PFSK-1 (cell line): ENCODE measurements at regions not wholly inside any gene's neighbourhood (a gene's known extent, or its start where the extent isn't known, plus 50 kb on each side); places are given as distances from the start of the nearest gene placed in this dataset.

Experiments
- FOXP2 ChIP-seq: optimal IDR thresholded peaks from 2 replicates; pipeline ENCODE3; 2011; ENCODE audit warnings: borderline replicate concordance, control low read depth, inconsistent platforms; ENCODE audit not compliant: insufficient read depth; ENCODE audit errors: extremely low read length, extremely low read depth
- POLR2AphosphoS5 ChIP-seq: IDR thresholded peaks from 2 replicates; pipeline ENCODE4 v1.6.1; 2012; ENCODE audit warnings: low read depth, mild to moderate bottlenecking, control low read depth, low read length, moderate library complexity
- REST ChIP-seq, 2 experiments: IDR thresholded peaks; 2 replicates each; pipeline versions ENCODE4 v1.6.1 to v1.8.0; 2011 to 2012; ENCODE audit warnings: low read depth in 2 of 2, low read length in 2 of 2, control low read depth in 1 of 2, inconsistent platforms in 1 of 2, mild to moderate bottlenecking in 1 of 2, moderate library complexity in 1 of 2; ENCODE audit not compliant: insufficient read depth in 1 of 2
- SIN3A ChIP-seq: IDR thresholded peaks from 2 replicates; pipeline ENCODE4 v1.6.1; 2012; ENCODE audit warnings: mild to moderate bottlenecking, low read length, moderate library complexity, borderline replicate concordance; ENCODE audit not compliant: insufficient read depth
- TAF1 ChIP-seq: IDR thresholded peaks from 2 replicates; pipeline ENCODE4 v1.6.1; 2012; ENCODE audit warnings: low read length, control low read depth, borderline replicate concordance; ENCODE audit not compliant: insufficient read depth

GRCh38 chr6:144335311-144335861 lies 50.3 kb downstream of the UTRN start:
- TF ChIP-seq REST (IDR thresholded peaks at IDR 0.05; ENCODE audit: insufficient read depth in 1 of 2, low read depth in 2 of 2, low read length in 2 of 2), result no peak

GRCh38 chr6:144335914-144336313 lies 50.8 kb downstream of the UTRN start:
- TF ChIP-seq REST (IDR thresholded peaks at IDR 0.05; ENCODE audit: insufficient read depth in 1 of 2, low read depth in 2 of 2, low read length in 2 of 2), result no peak
- no peak for TF ChIP-seq TAF1
- TF ChIP-seq SIN3A, result no peak
- no peak for TF ChIP-seq POLR2AphosphoS5
- TF ChIP-seq FOXP2, result no peak

GRCh38 chr6:144336900-144337299 lies 51.8 kb downstream of the UTRN start:
- TF ChIP-seq FOXP2 (no peak), POLR2AphosphoS5 (no peak), REST (IDR thresholded peaks at IDR 0.05; ENCODE audit: insufficient read depth in 1 of 2, low read depth in 2 of 2, low read length in 2 of 2) (no peak), TAF1 (no peak), SIN3A (no peak)

- no peak for TF ChIP-seq POLR2AphosphoS5
- TF ChIP-seq SIN3A, result no peak
These were observed 53.3 kb downstream of the UTRN start for GRCh38 chr6:144338474-144338873.

- TF ChIP-seq FOXP2 (no peak), TAF1 (no peak), SIN3A (no peak), POLR2AphosphoS5 (no peak), REST (IDR thresholded peaks at IDR 0.05; ENCODE audit: insufficient read depth in 1 of 2, low read depth in 2 of 2, low read length in 2 of 2) (no peak)
These were observed 54.0 kb downstream of the UTRN start for GRCh38 chr6:144338951-144339700.
